Fibroblast of the aortic adventitia (primary cell): ENCODE measurements at regions not wholly inside any gene's neighbourhood (a gene's known extent, or its start where the extent isn't known, plus 50 kb on each side); places are given as distances from the start of the nearest gene placed in this dataset.

Source experiments
- DNase-seq: peaks from one replicate; pipeline ENCODE4 v3.0.0-alpha.2; 2010; ENCODE audit warnings: low read depth
- H3K4me3 ChIP-seq: 2 replicates; pipeline ENCODE4 v1.5.1; 2011; ENCODE audit warnings: low read depth, mild to moderate bottlenecking, control low read depth, low read length, moderate library complexity
- TF ChIP-seq, protein P1 (sequence below): IDR thresholded peaks from 2 replicates; pipeline ENCODE4 v1.5.1; 2011; ENCODE audit warnings: mild to moderate bottlenecking, low read length, control low read depth, inconsistent platforms; ENCODE audit not compliant: insufficient read depth

GRCh38 chr17:65446838-65447526 is 114.5 kb downstream of the AXIN2 start:
- no peak overlapping the region for H3K4me3 ChIP-seq
- DNase-seq = no peak
- TF ChIP-seq, protein P1, sequence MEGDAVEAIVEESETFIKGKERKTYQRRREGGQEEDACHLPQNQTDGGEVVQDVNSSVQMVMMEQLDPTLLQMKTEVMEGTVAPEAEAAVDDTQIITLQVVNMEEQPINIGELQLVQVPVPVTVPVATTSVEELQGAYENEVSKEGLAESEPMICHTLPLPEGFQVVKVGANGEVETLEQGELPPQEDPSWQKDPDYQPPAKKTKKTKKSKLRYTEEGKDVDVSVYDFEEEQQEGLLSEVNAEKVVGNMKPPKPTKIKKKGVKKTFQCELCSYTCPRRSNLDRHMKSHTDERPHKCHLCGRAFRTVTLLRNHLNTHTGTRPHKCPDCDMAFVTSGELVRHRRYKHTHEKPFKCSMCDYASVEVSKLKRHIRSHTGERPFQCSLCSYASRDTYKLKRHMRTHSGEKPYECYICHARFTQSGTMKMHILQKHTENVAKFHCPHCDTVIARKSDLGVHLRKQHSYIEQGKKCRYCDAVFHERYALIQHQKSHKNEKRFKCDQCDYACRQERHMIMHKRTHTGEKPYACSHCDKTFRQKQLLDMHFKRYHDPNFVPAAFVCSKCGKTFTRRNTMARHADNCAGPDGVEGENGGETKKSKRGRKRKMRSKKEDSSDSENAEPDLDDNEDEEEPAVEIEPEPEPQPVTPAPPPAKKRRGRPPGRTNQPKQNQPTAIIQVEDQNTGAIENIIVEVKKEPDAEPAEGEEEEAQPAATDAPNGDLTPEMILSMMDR = no peak

- no peak overlapping the region for H3K4me3 ChIP-seq
- TF ChIP-seq, protein P1 = no peak
- DNase-seq = no peak
Observed at GRCh38 chr17:65446043-65446442, 115.4 kb downstream of the AXIN2 start.

GRCh38 chr17:65444049-65444448 is 117.4 kb downstream of the AXIN2 start:
- TF ChIP-seq, protein P1 = no peak
- no peak for DNase-seq
- no peak overlapping the region for H3K4me3 ChIP-seq

GRCh38 chr17:65442691-65443090 is 118.8 kb downstream of the AXIN2 start:
- no peak for DNase-seq
- TF ChIP-seq, protein P1 = no peak
- no peak overlapping the region for H3K4me3 ChIP-seq

DNA sequence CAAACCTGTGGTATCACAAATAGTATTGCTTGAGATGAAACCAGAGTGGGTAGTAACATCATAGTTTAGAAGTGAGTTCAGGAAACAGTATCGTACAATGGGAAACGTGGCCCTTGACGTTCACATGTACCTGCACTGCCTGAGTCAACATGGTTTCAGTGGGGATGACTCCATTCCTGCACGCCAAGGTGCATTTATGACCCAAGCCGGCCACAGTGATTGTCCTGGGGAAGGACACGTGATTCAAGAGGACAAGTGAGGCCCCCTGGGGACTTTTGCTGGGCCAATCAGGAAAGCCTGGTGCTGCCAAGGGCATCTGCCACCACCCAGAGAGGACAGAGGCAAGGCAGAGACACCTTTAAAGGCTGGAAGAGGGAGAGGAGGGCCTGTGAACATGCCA is 119.2 kb downstream of the AXIN2 start:
- DNase-seq = no peak
- TF ChIP-seq, protein P1 = no peak
- no peak overlapping the region for H3K4me3 ChIP-seq

DNA sequence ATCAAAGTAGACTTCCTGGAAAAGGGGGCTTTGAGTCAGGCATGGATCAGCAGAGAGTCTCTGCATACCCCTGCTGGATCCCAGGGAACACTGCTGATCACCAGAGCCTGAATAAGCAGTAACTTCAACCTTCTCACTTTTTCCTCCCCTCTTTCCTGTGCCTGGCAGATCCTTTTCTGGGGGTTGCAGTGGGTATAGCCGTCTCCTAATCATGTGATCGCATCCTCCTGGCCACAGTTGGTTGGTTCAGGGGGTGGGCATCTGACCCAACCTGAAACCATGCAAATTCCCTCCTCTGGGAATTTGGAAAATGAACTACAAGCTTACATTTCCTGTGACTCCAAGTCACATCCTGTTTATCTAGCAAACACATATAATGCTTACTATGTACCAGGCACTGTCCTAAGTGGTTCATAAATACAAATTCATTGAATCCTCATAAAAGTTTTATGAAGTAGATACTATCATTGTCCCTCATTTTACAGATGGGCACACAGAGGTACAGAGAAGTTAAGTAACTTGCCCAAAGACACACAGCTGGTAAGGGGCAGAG is 120.3 kb downstream of the AXIN2 start:
- DNase-seq = no peak
- H3K4me3 ChIP-seq = no peak overlapping the region
- TF ChIP-seq, protein P1 = no peak

DNA sequence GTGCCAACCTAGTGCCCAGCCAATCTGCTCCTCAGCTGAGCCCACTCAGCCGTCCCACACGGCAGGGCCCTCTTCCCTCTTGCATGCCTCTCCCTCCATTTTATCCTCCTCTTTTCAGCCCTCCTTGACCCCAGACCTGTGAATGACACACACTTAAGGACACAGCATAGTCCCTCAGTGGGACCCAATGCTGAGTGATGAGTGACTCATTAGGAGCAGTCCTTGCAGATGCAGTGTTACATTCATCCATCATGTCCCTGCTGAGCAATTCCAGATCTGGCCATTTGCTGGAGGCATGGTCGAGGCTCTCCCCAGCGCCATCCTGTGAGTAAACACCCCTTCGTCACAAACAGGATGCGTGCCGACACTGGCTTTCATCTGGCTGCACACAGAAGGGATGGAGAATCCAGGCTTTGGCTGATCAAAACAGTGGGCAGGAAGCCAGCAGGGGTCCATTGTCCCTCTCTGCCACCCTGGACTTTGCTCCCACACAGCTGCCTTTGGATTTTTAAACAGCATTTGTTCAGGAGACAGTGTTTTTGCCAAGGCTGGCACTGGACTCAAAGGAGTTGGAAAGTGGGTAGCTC is 122.6 kb downstream of the AXIN2 start:
- TF ChIP-seq, protein P1 = no peak
- H3K4me3 ChIP-seq = no peak overlapping the region
- no peak for DNase-seq
